ENCODE measurements at regions not wholly inside any gene's neighbourhood (a gene's known extent, or its start where the extent isn't known, plus 50 kb on each side); places are given as distances from the start of the nearest gene placed in this dataset.

GRCh38 chr6:82076916-82077315 is 170.6 kb downstream of the IBTK start:
- TF ChIP-seq CTCF (IDR thresholded peaks at IDR 0.05; ENCODE audit: insufficient read depth, low read length, poor library complexity, severe bottlenecking): no peak
- DNase-seq (ENCODE audit: extremely low read depth, insufficient read length): no peak
- no peaks in the 10 kb centered on the region for H3K27me3 ChIP-seq (replicated peaks; ENCODE audit: control insufficient read depth, insufficient read depth, low read length)
- H3K4me3 ChIP-seq (replicated peaks; ENCODE audit: low read depth, low read length): no peak overlapping the region
- no peaks in the 10 kb centered on the region for H3K36me3 ChIP-seq (ENCODE audit: control insufficient read depth, insufficient read depth, low read length)

- TF ChIP-seq CTCF (IDR thresholded peaks at IDR 0.05; ENCODE audit: insufficient read depth, low read length, poor library complexity, severe bottlenecking): no peak
Observed at GRCh38 chr6:82074556-82074955, 173.0 kb downstream of the IBTK start.

GRCh38 chr6:82073484-82073883 is 174.1 kb downstream of the IBTK start:
- H3K4me3 ChIP-seq (replicated peaks; ENCODE audit: low read depth, low read length): no peak overlapping the region
- no peaks in the 10 kb centered on the region for H3K27me3 ChIP-seq (replicated peaks; ENCODE audit: control insufficient read depth, insufficient read depth, low read length)
- no peaks in the 10 kb centered on the region for H3K36me3 ChIP-seq (ENCODE audit: control insufficient read depth, insufficient read depth, low read length)
- TF ChIP-seq CTCF (IDR thresholded peaks at IDR 0.05; ENCODE audit: insufficient read depth, low read length, poor library complexity, severe bottlenecking): no peak
- no peak for DNase-seq (ENCODE audit: extremely low read depth, insufficient read length)

More at GRCh38 chr6:82074556-82074955, 173.0 kb downstream of the IBTK start:
- Histone ChIP-seq H3K27me3 (replicated peaks; ENCODE audit: control insufficient read depth, insufficient read depth, low read length) (no peaks in the 10 kb centered on the region), H3K36me3 (ENCODE audit: control insufficient read depth, insufficient read depth, low read length) (no peaks in the 10 kb centered on the region), H3K4me3 (replicated peaks; ENCODE audit: low read depth, low read length) (no peak overlapping the region)
- DNase-seq (ENCODE audit: extremely low read depth, insufficient read length): no peak

GRCh38 chr6:82072751-82073150 is 174.8 kb downstream of the IBTK start:
- Histone ChIP-seq H3K4me3 (replicated peaks; ENCODE audit: low read depth, low read length) (no peak overlapping the region), H3K27me3 (replicated peaks; ENCODE audit: control insufficient read depth, insufficient read depth, low read length) (no peaks in the 10 kb centered on the region), H3K36me3 (ENCODE audit: control insufficient read depth, insufficient read depth, low read length) (no peaks in the 10 kb centered on the region)
- no peak for TF ChIP-seq CTCF (IDR thresholded peaks at IDR 0.05; ENCODE audit: insufficient read depth, low read length, poor library complexity, severe bottlenecking)
- no peak for DNase-seq (ENCODE audit: extremely low read depth, insufficient read length)

- no peak for TF ChIP-seq CTCF (IDR thresholded peaks at IDR 0.05; ENCODE audit: insufficient read depth, low read length, poor library complexity, severe bottlenecking)
- Histone ChIP-seq H3K36me3 (ENCODE audit: control insufficient read depth, insufficient read depth, low read length) (no peaks in the 10 kb centered on the region), H3K4me3 (replicated peaks; ENCODE audit: low read depth, low read length) (no peak overlapping the region), H3K27me3 (replicated peaks; ENCODE audit: control insufficient read depth, insufficient read depth, low read length) (no peaks in the 10 kb centered on the region)
- no peak for DNase-seq (ENCODE audit: extremely low read depth, insufficient read length)
Observed at GRCh38 chr6:82072121-82072521, 175.4 kb downstream of the IBTK start.

GRCh38 chr6:82068721-82069120 is 178.8 kb downstream of the IBTK start:
- Histone ChIP-seq H3K4me3 (replicated peaks; ENCODE audit: low read depth, low read length) (no peak overlapping the region), H3K36me3 (ENCODE audit: control insufficient read depth, insufficient read depth, low read length) (no peaks in the 10 kb centered on the region), H3K27me3 (replicated peaks; ENCODE audit: control insufficient read depth, insufficient read depth, low read length) (no peaks in the 10 kb centered on the region)
- no peak for TF ChIP-seq CTCF (IDR thresholded peaks at IDR 0.05; ENCODE audit: insufficient read depth, low read length, poor library complexity, severe bottlenecking)
- DNase-seq (ENCODE audit: extremely low read depth, insufficient read length): no peak

Measured in GM06990 (cell line).